Posterior vena cava (tissue), 2 donors: ENCODE measurements at regions not wholly inside any gene's neighbourhood (a gene's known extent, or its start where the extent isn't known, plus 50 kb on each side); places are given as distances from the start of the nearest gene placed in this dataset.

Experiments used
- DNase-seq: peaks from one replicate; pipeline ENCODE4 v3.0.0-alpha.2; 2020; ENCODE audit warnings: low spot score
- intact Hi-C, 2 donors: fragments of 100-400 bp; cut with DNase I; formaldehyde crosslinking; loops; one replicate each; pipeline versions ENCODE4 v1.14.1 to v1.14.2; 2022 to 2023
- donor health status: DM: yes; HTN: yes; CAD: no.
- donor health status: DM: yes; HTN: yes; CAD: no.

- DNase-seq, result no peak
- intact Hi-C loops, result no loop called here
Measured at GRCh38 chr2:146221826-146222225, 1623.0 kb upstream of the ACVR2A start.

- intact Hi-C loops, result no loop called here
- no peak for DNase-seq
Measured at GRCh38 chr2:146220957-146221356, 1623.9 kb upstream of the ACVR2A start.

GRCh38 chr2:146214394-146214929 lies 1630.4 kb upstream of the ACVR2A start:
- DNase-seq, result no peak
- intact Hi-C loops, result loop anchor here in 1 of 2 donors (5.0 kb wide), 1 partner anchor 692 kb away; no protein-coding TSS in a partner anchor

- DNase-seq, result no peak
- intact Hi-C loops, result loop anchor here in 1 of 2 donors (5.0 kb wide), 1 partner anchor 691 kb away; no protein-coding TSS in a partner anchor
Measured at GRCh38 chr2:146213674-146214073, 1631.2 kb upstream of the ACVR2A start.

GRCh38 chr2:146212602-146213001 lies 1632.2 kb upstream of the ACVR2A start:
- no peak for DNase-seq
- intact Hi-C loops, result loop anchor here in 1 of 2 donors (5.0 kb wide), 1 partner anchor 690 kb away; no protein-coding TSS in a partner anchor

GRCh38 chr2:146209842-146210275 lies 1635.0 kb upstream of the ACVR2A start:
- intact Hi-C loops, result loop anchor here in 1 of 2 donors (5.0 kb wide), 1 partner anchor 688 kb away; no protein-coding TSS in a partner anchor
- DNase-seq, result no peak

GRCh38 chr2:146207901-146208300 lies 1636.9 kb upstream of the ACVR2A start:
- no peak for DNase-seq
- intact Hi-C loops, result no loop called here

- intact Hi-C loops, result no loop called here
- no peak for DNase-seq
Measured at GRCh38 chr2:146207417-146207816, 1637.4 kb upstream of the ACVR2A start.

- DNase-seq, result no peak
- intact Hi-C loops, result no loop called here
Measured at GRCh38 chr2:146203064-146203624, 1641.7 kb upstream of the ACVR2A start.

GRCh38 chr2:146193619-146194018 lies 1651.2 kb upstream of the ACVR2A start:
- DNase-seq, result no peak
- intact Hi-C loops, result loop anchor here in 1 of 2 donors (5.0 kb wide), 1 partner anchor 1741 kb away; no protein-coding TSS in a partner anchor

- intact Hi-C loops, result no loop called here
- no peak for DNase-seq
Measured at GRCh38 chr2:146189541-146189940, 1655.3 kb upstream of the ACVR2A start.

- no peak for DNase-seq
- intact Hi-C loops, result no loop called here
Measured at GRCh38 chr2:146173934-146174333, 1654.0 kb upstream of the ZEB2 start.

GRCh38 chr2:146161256-146161882 lies 1641.5 kb upstream of the ZEB2 start:
- no peak for DNase-seq

GRCh38 chr2:146158072-146158674 lies 1638.3 kb upstream of the ZEB2 start:
- intact Hi-C loops, result no loop called here
- DNase-seq, result no peak

More at GRCh38 chr2:146161256-146161882, 1641.5 kb upstream of the ZEB2 start:
- intact Hi-C loops, result no loop called here

GRCh38 chr2:146147448-146148012 lies 1627.6 kb upstream of the ZEB2 start:
- no peak for DNase-seq
- intact Hi-C loops, result no loop called here

- DNase-seq, result no peak
- intact Hi-C loops, result no loop called here
Measured at GRCh38 chr2:146143971-146144370, 1624.1 kb upstream of the ZEB2 start.

GRCh38 chr2:146138820-146139219 lies 1618.9 kb upstream of the ZEB2 start:
- no peak for DNase-seq
- intact Hi-C loops, result no loop called here

- no peak for DNase-seq
- intact Hi-C loops, result no loop called here
Measured at GRCh38 chr2:146135245-146135644, 1615.3 kb upstream of the ZEB2 start.

- intact Hi-C loops, result no loop called here
- no peak for DNase-seq
Measured at GRCh38 chr2:146131785-146132184, 1611.9 kb upstream of the ZEB2 start.

- no peak for DNase-seq
- intact Hi-C loops, result no loop called here
Measured at GRCh38 chr2:146131048-146131447, 1611.1 kb upstream of the ZEB2 start.
